Astrocyte (in vitro differentiated cells and primary cell): ENCODE measurements at regions not wholly inside any gene's neighbourhood (a gene's known extent, or its start where the extent isn't known, plus 50 kb on each side); places are given as distances from the start of the nearest gene placed in this dataset.
"Not testable (repeated sequence)": the region's sequence is repeated elsewhere in the genome, so short reads cannot be mapped to it uniquely, and the experiment has no call there.

Experiments used
- DNase-seq: peaks from one replicate; pipeline ENCODE4 v3.0.0-alpha.2; 2010; ENCODE audit warnings: low read depth
- FAIRE-seq: peaks from 2 replicates; lab custom pipeline; 2011; peaks lifted over from hg19 to GRCh38; lab: Jason Lieb, UNC
- H2AFZ ChIP-seq: 2 replicates; pipeline ENCODE4 v1.6.0; 2012; ENCODE audit warnings: low read depth, low read length, inconsistent platforms
- H3K27ac ChIP-seq: 2 replicates; pipeline ENCODE4 v1.5.1; 2011; ENCODE audit warnings: low read depth, low read length, inconsistent platforms
- H3K27me3 ChIP-seq: 2 replicates; pipeline ENCODE4 v1.6.0; 2011; ENCODE audit warnings: low read length, inconsistent platforms; ENCODE audit not compliant: insufficient read depth
- H3K36me3 ChIP-seq: 2 replicates; pipeline ENCODE4 v1.5.1; 2011; ENCODE audit warnings: low read length, inconsistent platforms; ENCODE audit not compliant: insufficient read depth
- H3K4me1 ChIP-seq: 2 replicates; pipeline ENCODE4 v1.5.1; 2011; ENCODE audit warnings: low read length, inconsistent platforms; ENCODE audit not compliant: insufficient read depth
- H3K4me2 ChIP-seq: 2 replicates; pipeline ENCODE4 v1.6.0; 2012; ENCODE audit warnings: low read length, inconsistent platforms
- H3K4me3 ChIP-seq: 2 replicates; pipeline ENCODE4 v1.5.1; 2011; ENCODE audit warnings: low read depth, mild to moderate bottlenecking, low read length, inconsistent platforms; ENCODE audit not compliant: insufficient read depth
- H3K79me2 ChIP-seq: 2 replicates; pipeline ENCODE4 v1.6.0; 2012; ENCODE audit warnings: mild to moderate bottlenecking, low read length, inconsistent platforms; ENCODE audit not compliant: insufficient read depth
- H3K9ac ChIP-seq: 2 replicates; pipeline ENCODE4 v1.6.0; 2012; ENCODE audit warnings: mild to moderate bottlenecking, low read length, inconsistent platforms
- H3K9me3 ChIP-seq: 2 replicates; pipeline ENCODE4 v1.5.1; 2012; ENCODE audit warnings: low read depth, mild to moderate bottlenecking, low read length, inconsistent platforms; ENCODE audit not compliant: insufficient read depth
- H4K20me1 ChIP-seq: 2 replicates; pipeline ENCODE4 v1.6.0; 2012; ENCODE audit warnings: low read length, inconsistent platforms; ENCODE audit not compliant: insufficient read depth
- H3K27ac Mint-ChIP-seq: one replicate; pipeline ENCODE4 v1.8.0; 2021; ENCODE audit warnings: mild to moderate bottlenecking, mixed read lengths; ENCODE audit not compliant: unreplicated experiment
- H3K27me3 Mint-ChIP-seq: one replicate; pipeline ENCODE4 v1.8.0; 2021; ENCODE audit warnings: low read depth, mixed read lengths; ENCODE audit not compliant: unreplicated experiment
- H3K36me3 Mint-ChIP-seq: one replicate; pipeline ENCODE4 v1.8.0; 2021; ENCODE audit warnings: low read depth, mixed read lengths; ENCODE audit not compliant: unreplicated experiment
- H3K4me1 Mint-ChIP-seq: one replicate; pipeline ENCODE4 v1.8.0; 2021; ENCODE audit warnings: low read depth, mixed read lengths; ENCODE audit not compliant: unreplicated experiment
- H3K4me3 Mint-ChIP-seq: one replicate; pipeline ENCODE4 v1.8.0; 2021; ENCODE audit warnings: mild to moderate bottlenecking, moderate library complexity, mixed read lengths; ENCODE audit not compliant: unreplicated experiment
- H3K9me3 Mint-ChIP-seq: one replicate; pipeline ENCODE4 v1.8.0; 2021; ENCODE audit warnings: mild to moderate bottlenecking, mixed read lengths; ENCODE audit not compliant: unreplicated experiment
- EZH2 ChIP-seq: IDR thresholded peaks from 2 replicates; pipeline ENCODE4 v1.6.1; 2012; ENCODE audit warnings: mild to moderate bottlenecking, low read length, inconsistent platforms; ENCODE audit not compliant: insufficient read depth
- TF ChIP-seq, protein P1 (sequence below): IDR thresholded peaks from 2 replicates; pipeline ENCODE4 v1.5.1; 2011; ENCODE audit warnings: low read depth, mild to moderate bottlenecking, inconsistent platforms, low read length, moderate library complexity; ENCODE audit not compliant: insufficient read depth

GRCh38 chr22:49005557-49005956 lies 822.1 kb downstream of the BRD1 start:
- Histone ChIP-seq H3K79me2 (no peaks in the 10 kb centered on the region), H3K36me3 (no peaks in the 10 kb centered on the region), H3K27ac (no peak overlapping the region), H3K9me3 (peaks cover 9% of the 10 kb centered on the region), H3K4me1 (no peaks in the 10 kb centered on the region), H2AFZ (no peak overlapping the region), H3K9ac (no peak overlapping the region), H3K4me3 (no peak overlapping the region), H3K4me2 (no peak overlapping the region), H4K20me1 (no peaks in the 10 kb centered on the region), H3K27me3 (no peaks in the 10 kb centered on the region)
- FAIRE-seq (no peak), DNase-seq (no peak)
- H3K36me3 Mint-ChIP-seq: no peaks in the 10 kb centered on the region
- H3K4me1 Mint-ChIP-seq: no peaks in the 10 kb centered on the region
- TF ChIP-seq, protein P1, sequence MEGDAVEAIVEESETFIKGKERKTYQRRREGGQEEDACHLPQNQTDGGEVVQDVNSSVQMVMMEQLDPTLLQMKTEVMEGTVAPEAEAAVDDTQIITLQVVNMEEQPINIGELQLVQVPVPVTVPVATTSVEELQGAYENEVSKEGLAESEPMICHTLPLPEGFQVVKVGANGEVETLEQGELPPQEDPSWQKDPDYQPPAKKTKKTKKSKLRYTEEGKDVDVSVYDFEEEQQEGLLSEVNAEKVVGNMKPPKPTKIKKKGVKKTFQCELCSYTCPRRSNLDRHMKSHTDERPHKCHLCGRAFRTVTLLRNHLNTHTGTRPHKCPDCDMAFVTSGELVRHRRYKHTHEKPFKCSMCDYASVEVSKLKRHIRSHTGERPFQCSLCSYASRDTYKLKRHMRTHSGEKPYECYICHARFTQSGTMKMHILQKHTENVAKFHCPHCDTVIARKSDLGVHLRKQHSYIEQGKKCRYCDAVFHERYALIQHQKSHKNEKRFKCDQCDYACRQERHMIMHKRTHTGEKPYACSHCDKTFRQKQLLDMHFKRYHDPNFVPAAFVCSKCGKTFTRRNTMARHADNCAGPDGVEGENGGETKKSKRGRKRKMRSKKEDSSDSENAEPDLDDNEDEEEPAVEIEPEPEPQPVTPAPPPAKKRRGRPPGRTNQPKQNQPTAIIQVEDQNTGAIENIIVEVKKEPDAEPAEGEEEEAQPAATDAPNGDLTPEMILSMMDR: no peak
- no peak for TF ChIP-seq EZH2
- H3K4me3 Mint-ChIP-seq: no peak overlapping the region
- peaks cover 22% of the 10 kb centered on the region for H3K27me3 Mint-ChIP-seq
- H3K27ac Mint-ChIP-seq: no peak overlapping the region
- H3K9me3 Mint-ChIP-seq: no peaks in the 10 kb centered on the region

DNA sequence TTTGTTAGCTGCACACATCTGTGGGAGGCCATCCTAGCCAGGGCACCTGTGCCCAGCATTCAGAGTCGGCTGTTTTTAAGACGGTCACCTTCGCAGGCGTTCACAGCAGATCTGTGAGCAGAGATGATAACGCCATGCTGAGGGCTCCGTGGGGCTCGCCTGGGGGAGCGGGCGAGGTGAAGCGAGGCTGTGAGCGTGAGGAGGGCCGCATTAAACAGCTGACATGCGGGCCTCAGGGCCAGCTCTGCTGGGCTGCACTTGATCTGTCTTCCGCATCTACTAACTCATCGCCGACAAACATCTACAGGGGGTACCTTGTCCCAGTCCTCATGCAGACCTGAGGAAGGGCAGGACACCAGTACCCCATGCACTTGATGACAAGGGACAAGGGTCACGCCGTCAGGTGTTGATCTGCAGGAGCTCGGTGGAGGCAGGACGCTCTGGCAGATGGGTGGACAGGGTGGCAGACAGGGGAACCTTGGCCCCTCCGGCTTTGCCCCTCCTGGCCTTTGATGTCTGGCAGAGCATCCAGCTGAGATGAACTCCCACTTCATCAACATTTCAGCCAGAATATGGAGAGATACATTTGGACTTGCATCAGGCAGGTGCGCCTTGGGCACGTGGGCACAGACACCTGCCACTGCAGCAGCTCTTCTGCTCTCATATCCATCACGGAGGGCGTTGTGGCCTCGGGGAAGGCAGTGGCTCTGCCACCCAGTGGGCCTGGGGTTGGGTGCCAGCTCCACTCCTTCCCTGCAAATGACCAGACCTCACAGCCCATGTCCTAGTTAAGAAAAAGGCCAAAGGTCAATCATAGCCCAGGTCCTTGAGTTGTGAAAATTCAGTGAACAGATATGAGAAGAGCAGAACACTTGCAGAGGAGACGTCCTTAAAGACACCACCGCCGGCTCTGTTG lies 822.9 kb downstream of the BRD1 start:
- H3K9me3 Mint-ChIP-seq: no peaks in the 10 kb centered on the region
- no peaks in the 10 kb centered on the region for H3K4me1 Mint-ChIP-seq
- H3K27ac Mint-ChIP-seq: no peak overlapping the region
- Histone ChIP-seq H3K4me1 (no peaks in the 10 kb centered on the region), H4K20me1 (no peaks in the 10 kb centered on the region), H3K9me3 (peaks cover 11% of the 10 kb centered on the region), H3K79me2 (no peaks in the 10 kb centered on the region), H3K4me3 (no peak overlapping the region), H3K27ac (no peak overlapping the region), H3K4me2 (no peak overlapping the region), H3K36me3 (no peaks in the 10 kb centered on the region), H3K27me3 (no peaks in the 10 kb centered on the region), H2AFZ (no peak overlapping the region), H3K9ac (no peak overlapping the region)
- no peaks in the 10 kb centered on the region for H3K36me3 Mint-ChIP-seq
- peaks cover 15% of the 10 kb centered on the region for H3K27me3 Mint-ChIP-seq
- DNase-seq (no peak), FAIRE-seq (no peak)
- H3K4me3 Mint-ChIP-seq: no peak overlapping the region
- no peak for TF ChIP-seq EZH2
- TF ChIP-seq, protein P1: no peak

GRCh38 chr22:48997605-48998004 lies 830.1 kb downstream of the BRD1 start:
- H3K27me3 Mint-ChIP-seq: peaks cover 13% of the 10 kb centered on the region

More at GRCh38 chr22:48997605-48998004, 830.1 kb downstream of the BRD1 start:
- not testable (repeated sequence) for H3K36me3 ChIP-seq, H3K79me2 ChIP-seq, H3K27ac ChIP-seq, FAIRE-seq, H3K9me3 ChIP-seq, H3K4me3 ChIP-seq, H3K36me3 Mint-ChIP-seq, H3K9ac ChIP-seq, H3K4me1 Mint-ChIP-seq, H4K20me1 ChIP-seq, H2AFZ ChIP-seq, H3K27me3 ChIP-seq, H3K4me1 ChIP-seq, H3K9me3 Mint-ChIP-seq, H3K4me2 ChIP-seq, H3K27ac Mint-ChIP-seq, DNase-seq, H3K4me3 Mint-ChIP-seq
